Activated CD4-positive, alpha-beta memory T cell treated with anti-CD3 and anti-CD28 coated beads for 36 hours (primary cell): ENCODE measurements at regions not wholly inside any gene's neighbourhood (a gene's known extent, or its start where the extent isn't known, plus 50 kb on each side); places are given as distances from the start of the nearest gene placed in this dataset.

ENCODE experiments used
- CTCF ChIA-PET: fragments of 350-600 bp; sonication (Branson Sonifier 250); formaldehyde crosslinking; loops from one replicate; lab custom pipeline; 2021; ENCODE audit warnings: antibody characterized with exemption, inconsistent platforms; lab: Charles Lee
- POLR2A ChIA-PET: fragments of 350-600 bp; sonication (Branson Sonifier 250); formaldehyde crosslinking; loops from one replicate; lab custom pipeline; 2021; ENCODE audit warnings: antibody characterized with exemption; lab: Charles Lee
- DNase-seq: peaks from one replicate; pipeline ENCODE4 v3.0.0-alpha.2; 2020
- H3K27ac Mint-ChIP-seq: one replicate; pipeline ENCODE4 v1.8.0; 2021; ENCODE audit warnings: mixed read lengths
- H3K27me3 Mint-ChIP-seq: one replicate; pipeline ENCODE4 v1.8.0; 2021; ENCODE audit warnings: mixed read lengths
- H3K36me3 Mint-ChIP-seq: one replicate; pipeline ENCODE4 v1.8.0; 2021; ENCODE audit warnings: mixed read lengths
- H3K4me1 Mint-ChIP-seq: one replicate; pipeline ENCODE4 v1.8.0; 2021; ENCODE audit warnings: low read depth, mixed read lengths
- H3K4me3 Mint-ChIP-seq: one replicate; pipeline ENCODE4 v1.8.0; 2021; ENCODE audit warnings: mild to moderate bottlenecking, mixed read lengths
- H3K9me3 Mint-ChIP-seq: one replicate; pipeline ENCODE4 v1.8.0; 2021; ENCODE audit warnings: mixed read lengths
- intact Hi-C: fragments of 100-400 bp; cut with micrococcal nuclease; formaldehyde crosslinking; loops from one replicate; pipeline ENCODE4 v1.15.1; 2023

GRCh38 chr6:82701341-82701740 is 337.7 kb downstream of the TPBG start:
- intact Hi-C loops: no loop called here
- Mint-ChIP-seq H3K27me3 (peaks cover under 1% of the 10 kb centered on the region), H3K4me3 (no peak overlapping the region), H3K36me3 (no peaks in the 10 kb centered on the region), H3K9me3 (peaks cover 9% of the 10 kb centered on the region), H3K27ac (no peak overlapping the region), H3K4me1 (peaks cover 5% of the 10 kb centered on the region)
- DNase-seq: no peak
- ChIA-PET POLR2A (no interaction called here), CTCF (interaction anchor here (0.6 kb wide), 1 partner anchor 448 kb away, joined by 3 read pairs; no protein-coding TSS in a partner anchor)

DNA sequence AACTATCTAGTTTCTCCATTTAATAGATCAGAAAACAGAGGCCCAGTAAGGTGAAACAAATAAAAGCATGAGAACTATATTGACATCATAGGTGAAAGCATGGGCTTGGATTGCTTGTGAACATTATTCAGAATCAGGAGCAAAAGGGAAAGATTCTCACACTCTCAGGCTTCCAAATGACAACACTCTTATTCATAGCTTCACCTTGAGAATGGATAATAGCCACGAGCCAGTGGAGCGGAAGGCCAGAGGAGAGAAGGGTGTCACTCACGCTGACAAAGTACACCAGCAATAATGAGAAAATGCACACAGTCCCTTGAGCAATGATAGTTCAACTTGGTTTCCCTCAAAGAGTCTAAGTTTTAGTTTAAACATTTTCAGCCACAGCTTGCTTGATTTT is 339.0 kb downstream of the TPBG start:
- intact Hi-C loops: no loop called here
- CTCF ChIA-PET: no interaction called here
- Mint-ChIP-seq H3K36me3 (no peaks in the 10 kb centered on the region), H3K9me3 (peaks cover 10% of the 10 kb centered on the region), H3K27ac (no peak overlapping the region), H3K27me3 (no peaks in the 10 kb centered on the region), H3K4me3 (no peak overlapping the region), H3K4me1 (peaks cover 5% of the 10 kb centered on the region)
- POLR2A ChIA-PET: no interaction called here
- DNase-seq: no peak

DNA sequence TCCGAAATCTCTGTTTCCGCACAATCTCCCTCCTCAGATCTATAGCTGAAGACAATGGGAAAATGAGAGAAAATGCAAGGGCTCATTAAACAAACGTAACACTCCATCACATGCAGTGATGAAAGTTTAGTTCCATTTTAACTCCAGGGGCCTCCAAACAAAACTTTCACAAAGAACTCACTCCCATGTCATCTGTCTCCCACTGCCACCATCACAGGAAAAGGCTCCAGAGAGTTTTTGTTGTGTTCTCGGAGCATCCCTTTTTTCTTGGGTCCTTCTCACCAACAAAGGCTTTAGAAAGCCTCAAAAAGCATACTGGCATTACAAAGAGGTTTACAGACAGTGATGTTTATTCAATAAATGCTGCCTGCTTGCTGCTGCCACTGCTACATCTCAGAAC is 339.6 kb downstream of the TPBG start:
- POLR2A ChIA-PET: no interaction called here
- DNase-seq: no peak
- Mint-ChIP-seq H3K36me3 (no peaks in the 10 kb centered on the region), H3K27ac (no peak overlapping the region), H3K4me3 (no peak overlapping the region), H3K27me3 (no peaks in the 10 kb centered on the region), H3K9me3 (peaks cover 10% of the 10 kb centered on the region), H3K4me1 (peaks cover 5% of the 10 kb centered on the region)
- intact Hi-C loops: no loop called here
- CTCF ChIA-PET: no interaction called here

DNA sequence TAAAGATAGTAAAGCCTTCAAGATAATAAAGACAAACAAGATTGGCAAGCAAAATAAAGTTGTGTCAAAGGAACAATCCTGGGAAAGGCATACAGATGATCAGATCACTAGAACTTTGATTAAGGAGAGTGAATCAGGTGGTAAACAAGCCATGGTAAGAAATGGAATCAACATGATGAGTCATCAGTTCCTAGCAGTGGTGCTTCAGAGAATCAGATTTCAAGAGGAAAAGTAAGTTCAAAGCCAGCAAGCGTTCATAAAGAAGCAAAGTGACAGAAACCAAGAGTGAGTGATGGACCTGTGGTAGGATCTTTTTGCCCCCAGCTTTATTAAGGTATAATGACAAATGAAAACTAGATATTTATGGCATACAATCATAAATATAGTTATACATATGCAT is 340.4 kb downstream of the TPBG start:
- DNase-seq: no peak
- Mint-ChIP-seq H3K4me3 (no peak overlapping the region), H3K4me1 (peaks cover 5% of the 10 kb centered on the region), H3K27ac (no peak overlapping the region), H3K36me3 (no peaks in the 10 kb centered on the region), H3K9me3 (peaks cover 10% of the 10 kb centered on the region), H3K27me3 (no peaks in the 10 kb centered on the region)
- intact Hi-C loops: no loop called here
- ChIA-PET POLR2A (no interaction called here), CTCF (no interaction called here)

DNA sequence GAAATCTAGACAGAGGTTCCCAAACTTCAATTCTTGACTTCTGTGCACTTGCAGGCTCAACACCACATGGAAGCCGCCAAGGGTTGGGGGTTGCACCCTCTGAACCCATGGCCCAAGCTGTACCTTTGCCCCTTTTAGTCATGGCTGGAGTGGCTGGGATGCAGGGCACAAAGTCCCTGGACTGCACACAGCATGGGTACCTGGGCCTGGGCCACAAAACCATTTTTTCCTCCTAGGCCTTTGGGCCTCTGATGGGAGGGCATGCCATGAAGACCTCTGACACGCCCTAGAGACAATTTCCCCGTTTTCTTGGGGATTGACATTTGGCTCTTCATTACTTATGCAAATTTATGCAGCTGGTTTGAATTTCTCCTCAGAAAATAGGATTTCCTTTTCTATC is 342.0 kb downstream of the TPBG start:
- intact Hi-C loops: no loop called here
- Mint-ChIP-seq H3K36me3 (no peaks in the 10 kb centered on the region), H3K4me1 (peaks cover 5% of the 10 kb centered on the region), H3K27ac (no peak overlapping the region), H3K27me3 (no peaks in the 10 kb centered on the region), H3K9me3 (peaks cover 10% of the 10 kb centered on the region), H3K4me3 (no peak overlapping the region)
- POLR2A ChIA-PET: no interaction called here
- no peak for DNase-seq
- CTCF ChIA-PET: no interaction called here

- DNase-seq: no peak
- H3K27ac Mint-ChIP-seq: no peak overlapping the region
- intact Hi-C loops: no loop called here
- H3K9me3 Mint-ChIP-seq: peaks cover 6% of the 10 kb centered on the region
- no peaks in the 10 kb centered on the region for H3K4me1 Mint-ChIP-seq
- H3K4me3 Mint-ChIP-seq: no peak overlapping the region
- no peaks in the 10 kb centered on the region for H3K36me3 Mint-ChIP-seq
- POLR2A ChIA-PET: no interaction called here
- CTCF ChIA-PET: interaction anchor here (0.8 kb wide), 1 partner anchor 113 kb away, joined by 4 read pairs; no protein-coding TSS in a partner anchor
- peaks cover 16% of the 10 kb centered on the region for H3K27me3 Mint-ChIP-seq
Measured at GRCh38 chr6:82711105-82711827, 347.6 kb downstream of the TPBG start.

DNA sequence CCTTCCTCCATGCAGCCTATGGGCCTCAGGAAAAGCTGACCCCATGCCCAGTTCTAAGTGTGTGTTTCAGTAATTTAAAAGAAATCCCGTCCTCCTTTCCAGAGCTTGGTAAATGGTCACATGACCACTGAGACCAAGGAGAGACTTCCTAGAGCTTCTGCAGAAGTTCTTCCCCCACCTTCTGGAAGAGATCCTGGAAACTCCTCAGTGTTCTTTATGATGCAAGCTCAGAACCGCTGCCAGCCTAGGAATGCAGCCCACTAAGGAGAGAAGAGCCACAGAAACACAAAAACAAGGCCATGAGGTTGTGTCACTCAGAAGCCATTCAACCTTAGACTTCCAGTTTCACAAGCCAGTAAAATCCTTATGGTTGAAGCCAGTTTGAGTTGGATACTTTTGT is 348.4 kb downstream of the TPBG start:
- ChIA-PET POLR2A (no interaction called here), CTCF (interaction anchor here (1.2 kb wide), 1 partner anchor 441 kb away, joined by 8 read pairs; no protein-coding TSS in a partner anchor)
- H3K27me3 Mint-ChIP-seq: peaks cover 16% of the 10 kb centered on the region
- peaks cover 6% of the 10 kb centered on the region for H3K9me3 Mint-ChIP-seq
- no peaks in the 10 kb centered on the region for H3K36me3 Mint-ChIP-seq
- H3K4me3 Mint-ChIP-seq: no peak overlapping the region
- no peak overlapping the region for H3K27ac Mint-ChIP-seq
- DNase-seq: no peak
- intact Hi-C loops: no loop called here
- no peaks in the 10 kb centered on the region for H3K4me1 Mint-ChIP-seq

DNA sequence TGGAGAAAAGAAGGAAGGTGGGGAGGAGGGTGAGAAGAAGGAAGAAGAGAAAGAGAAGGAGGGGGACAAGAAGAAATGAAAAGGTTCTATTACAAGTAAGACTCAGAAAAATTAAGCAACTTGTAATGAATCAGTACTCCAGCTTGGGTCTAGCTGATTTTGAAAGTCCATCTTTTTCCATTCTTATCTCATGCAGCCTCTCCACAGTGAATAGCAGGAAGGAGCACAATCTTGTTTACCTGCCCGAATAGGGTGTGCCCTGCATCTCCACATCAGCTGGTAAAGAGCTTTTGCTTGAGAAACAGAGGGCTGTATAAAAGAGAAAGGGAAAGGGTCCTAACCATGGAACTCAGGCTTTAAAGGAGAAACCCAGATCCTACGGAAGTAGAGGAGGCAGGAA is 348.8 kb downstream of the TPBG start:
- Mint-ChIP-seq H3K36me3 (no peaks in the 10 kb centered on the region), H3K4me3 (no peak overlapping the region), H3K4me1 (no peaks in the 10 kb centered on the region), H3K27me3 (peaks cover 16% of the 10 kb centered on the region), H3K9me3 (peaks cover 6% of the 10 kb centered on the region), H3K27ac (no peak overlapping the region)
- ChIA-PET CTCF (interaction anchor here (0.6 to 1.2 kb wide), 5 partner anchors 13 to 614 kb away, joined by 3 to 8 read pairs (median 3); no protein-coding TSS in a partner anchor), POLR2A (no interaction called here)
- no peak for DNase-seq
- intact Hi-C loops: no loop called here

- intact Hi-C loops: loop anchor here (1.0 kb wide), 1 partner anchor 443 kb away; no protein-coding TSS in a partner anchor
- peaks cover 6% of the 10 kb centered on the region for H3K9me3 Mint-ChIP-seq
- H3K4me3 Mint-ChIP-seq: no peak overlapping the region
- no peak overlapping the region for H3K27ac Mint-ChIP-seq
- ChIA-PET CTCF (interaction anchor here (0.6 to 1.2 kb wide), 5 partner anchors 14 to 614 kb away, joined by 3 to 8 read pairs (median 3); no protein-coding TSS in a partner anchor), POLR2A (no interaction called here)
- DNase-seq: no peak
- no peaks in the 10 kb centered on the region for H3K36me3 Mint-ChIP-seq
- no peaks in the 10 kb centered on the region for H3K4me1 Mint-ChIP-seq
- H3K27me3 Mint-ChIP-seq: peaks cover 16% of the 10 kb centered on the region
Measured at GRCh38 chr6:82712826-82713225, 349.2 kb downstream of the TPBG start.

DNA sequence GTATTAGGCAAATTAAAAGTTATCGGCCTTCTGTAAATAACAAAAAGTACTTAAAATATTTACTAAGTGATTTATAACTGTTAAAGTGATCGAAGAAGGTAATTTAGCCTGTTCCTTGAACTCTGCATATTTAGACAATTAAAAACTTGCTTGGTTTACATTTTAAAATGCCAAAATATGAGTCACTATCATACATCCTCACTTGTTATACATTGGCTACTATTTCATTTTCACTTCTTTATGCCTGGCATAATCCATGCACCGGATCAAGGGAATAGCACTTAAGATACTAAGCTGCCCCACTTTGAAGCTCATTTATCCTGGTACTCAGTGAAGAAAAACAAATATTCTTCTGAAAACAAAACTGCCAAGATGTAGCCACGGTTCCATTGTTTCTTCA is 344.6 kb downstream of the UBE3D start:
- DNase-seq: no peak
- no peak overlapping the region for H3K27ac Mint-ChIP-seq
- CTCF ChIA-PET: no interaction called here
- intact Hi-C loops: no loop called here
- H3K27me3 Mint-ChIP-seq: no peaks in the 10 kb centered on the region
- no peaks in the 10 kb centered on the region for H3K36me3 Mint-ChIP-seq
- H3K4me3 Mint-ChIP-seq: no peak overlapping the region
- H3K9me3 Mint-ChIP-seq: peaks cover 5% of the 10 kb centered on the region
- no peaks in the 10 kb centered on the region for H3K4me1 Mint-ChIP-seq
- POLR2A ChIA-PET: no interaction called here

DNA sequence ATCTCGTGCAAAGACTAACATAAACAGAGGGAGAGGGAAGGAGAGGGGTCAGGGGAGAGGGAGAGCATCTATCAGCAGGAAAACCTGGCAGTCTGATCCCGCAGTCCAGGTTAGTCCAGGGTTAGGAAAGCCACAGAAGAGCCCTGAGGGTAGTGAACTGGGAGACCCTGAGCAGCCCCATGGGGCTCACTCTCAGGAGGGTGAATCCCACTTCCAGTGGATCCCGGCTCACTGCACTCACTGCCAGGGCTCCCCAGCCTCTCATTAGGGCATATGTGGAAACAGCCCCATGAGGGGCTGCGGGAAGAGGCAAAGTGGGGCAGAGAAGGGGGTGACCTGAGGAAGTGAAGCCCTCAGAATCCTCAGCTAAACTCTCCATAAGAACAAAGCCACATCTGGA is 329.9 kb downstream of the UBE3D start:
- ChIA-PET POLR2A (no interaction called here), CTCF (interaction anchor here (0.6 kb wide), 1 partner anchor 466 kb away, joined by 3 read pairs; no protein-coding TSS in a partner anchor)
- Mint-ChIP-seq H3K4me3 (no peak overlapping the region), H3K4me1 (no peaks in the 10 kb centered on the region), H3K36me3 (no peaks in the 10 kb centered on the region), H3K27me3 (peaks cover 3% of the 10 kb centered on the region), H3K9me3 (no peaks in the 10 kb centered on the region), H3K27ac (no peak overlapping the region)
- no peak for DNase-seq
- intact Hi-C loops: no loop called here

DNA sequence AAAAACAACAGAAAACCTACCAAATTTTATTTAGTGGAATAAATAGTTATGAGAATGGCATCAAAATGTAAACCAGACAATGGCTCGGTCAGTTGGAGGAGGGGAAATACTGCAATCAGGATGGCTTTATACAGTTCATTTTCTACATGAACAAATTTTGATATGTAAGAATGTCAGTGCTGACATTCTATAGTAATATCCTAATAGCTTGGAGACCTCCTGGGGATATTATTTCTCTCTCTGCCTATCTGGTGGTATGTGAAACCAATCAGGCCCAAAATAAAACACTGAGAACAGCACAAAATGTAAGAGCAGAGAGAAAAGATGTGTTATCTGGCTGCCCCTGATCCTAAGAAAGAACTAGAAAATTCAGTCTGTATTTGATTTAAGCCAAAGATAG is 327.7 kb downstream of the UBE3D start:
- CTCF ChIA-PET: interaction anchor here (0.6 kb wide), 1 partner anchor 56 kb away, joined by 4 read pairs; no protein-coding TSS in a partner anchor
- POLR2A ChIA-PET: no interaction called here
- H3K4me3 Mint-ChIP-seq: no peak overlapping the region
- peaks cover 3% of the 10 kb centered on the region for H3K27me3 Mint-ChIP-seq
- H3K4me1 Mint-ChIP-seq: no peaks in the 10 kb centered on the region
- no peaks in the 10 kb centered on the region for H3K36me3 Mint-ChIP-seq
- H3K27ac Mint-ChIP-seq: no peak overlapping the region
- no peak for DNase-seq
- intact Hi-C loops: no loop called here
- H3K9me3 Mint-ChIP-seq: no peaks in the 10 kb centered on the region

GRCh38 chr6:82738773-82739172 is 326.9 kb downstream of the UBE3D start:
- H3K9me3 Mint-ChIP-seq: no peaks in the 10 kb centered on the region
- POLR2A ChIA-PET: no interaction called here
- H3K27ac Mint-ChIP-seq: no peak overlapping the region
- intact Hi-C loops: no loop called here
- no peak overlapping the region for H3K4me3 Mint-ChIP-seq
- no peak for DNase-seq
- H3K36me3 Mint-ChIP-seq: no peaks in the 10 kb centered on the region
- CTCF ChIA-PET: no interaction called here
- H3K4me1 Mint-ChIP-seq: no peaks in the 10 kb centered on the region
- peaks cover 3% of the 10 kb centered on the region for H3K27me3 Mint-ChIP-seq
